ENCODE measurements at regions not wholly inside any gene's neighbourhood (a gene's known extent, or its start where the extent isn't known, plus 50 kb on each side); places are given as distances from the start of the nearest gene placed in this dataset.

GRCh38 chr10:111954386-111954785 lies 229.2 kb downstream of the GPAM start:
- no peak overlapping the region for H3K4me3 ChIP-seq
- DNase-seq (no peak), ATAC-seq (no peak)
- no peak overlapping the region for H3K27ac ChIP-seq
- H3K36me3 ChIP-seq (ENCODE audit: insufficient read depth in 1 of 2, low read depth in 1 of 2), result no peaks in the 10 kb centered on the region
- no peaks in the 10 kb centered on the region for H3K9me3 ChIP-seq
- TF ChIP-seq CTCF (IDR thresholded peaks at IDR 0.05), result no peak
- H3K27me3 ChIP-seq (ENCODE audit: insufficient read depth in 3 of 3, low read length in 2 of 3), result no peaks in the 10 kb centered on the region
- no peaks in the 10 kb centered on the region for H3K4me1 ChIP-seq
- WGBS, 3 donors, result 49 to 55% (median 52%) methylated on average over 4 of the region's 4 CpGs
- intact Hi-C loops (cut with DNase I), result no loop called here

GRCh38 chr10:111956841-111957240 lies 226.7 kb downstream of the GPAM start:
- H3K27ac ChIP-seq, result no peak overlapping the region
- ATAC-seq, result no peak
- intact Hi-C loops (cut with DNase I), result no loop called here
- H3K4me3 ChIP-seq, result no peak overlapping the region
- no peaks in the 10 kb centered on the region for H3K36me3 ChIP-seq (ENCODE audit: insufficient read depth in 1 of 2, low read depth in 1 of 2)
- no peak for DNase-seq
- no peak for TF ChIP-seq CTCF (IDR thresholded peaks at IDR 0.05)
- H3K9me3 ChIP-seq, result no peaks in the 10 kb centered on the region
- no peaks in the 10 kb centered on the region for H3K27me3 ChIP-seq (ENCODE audit: insufficient read depth in 3 of 3, low read length in 2 of 3)
- 78 to 85% (median 84%) methylated on average over 6 of the region's 6 CpGs for WGBS, 3 donors
- H3K4me1 ChIP-seq, result no peaks in the 10 kb centered on the region

GRCh38 chr10:111962951-111963350 lies 220.6 kb downstream of the GPAM start:
- intact Hi-C loops (cut with DNase I), result no loop called here

GRCh38 chr10:111967116-111967515 lies 216.4 kb downstream of the GPAM start:
- no peak for ATAC-seq
- intact Hi-C loops (cut with DNase I), result no loop called here
- H3K4me1 ChIP-seq, result no peaks in the 10 kb centered on the region
- TF ChIP-seq CTCF (IDR thresholded peaks at IDR 0.05), result no peak
- H3K27ac ChIP-seq, result no peak overlapping the region
- WGBS, 3 donors, result 78 to 81% (median 80%) methylated on average over 1 of the region's 1 CpG
- H3K36me3 ChIP-seq (ENCODE audit: insufficient read depth in 1 of 2, low read depth in 1 of 2), result no peaks in the 10 kb centered on the region
- DNase-seq, result no peak
- no peaks in the 10 kb centered on the region for H3K27me3 ChIP-seq (ENCODE audit: insufficient read depth in 3 of 3, low read length in 2 of 3)
- H3K4me3 ChIP-seq, result no peak overlapping the region
- H3K9me3 ChIP-seq, result no peaks in the 10 kb centered on the region

More at GRCh38 chr10:111962951-111963350, 220.6 kb downstream of the GPAM start:
- Histone ChIP-seq H3K27me3 (ENCODE audit: insufficient read depth in 3 of 3, low read length in 2 of 3) (no peaks in the 10 kb centered on the region), H3K4me1 (no peaks in the 10 kb centered on the region), H3K36me3 (ENCODE audit: insufficient read depth in 1 of 2, low read depth in 1 of 2) (no peaks in the 10 kb centered on the region), H3K27ac (no peak overlapping the region), H3K4me3 (no peak overlapping the region), H3K9me3 (no peaks in the 10 kb centered on the region)
- DNase-seq (no peak), ATAC-seq (no peak)
- WGBS, 3 donors, result 75 to 79% (median 77%) methylated on average over 5 of the region's 5 CpGs
- no peak for TF ChIP-seq CTCF (IDR thresholded peaks at IDR 0.05)

GRCh38 chr10:111967547-111967946 lies 216.0 kb downstream of the GPAM start:
- H3K27ac ChIP-seq, result no peak overlapping the region
- TF ChIP-seq CTCF (IDR thresholded peaks at IDR 0.05), result no peak
- intact Hi-C loops (cut with DNase I), result no loop called here
- H3K4me3 ChIP-seq, result no peak overlapping the region
- no peaks in the 10 kb centered on the region for H3K36me3 ChIP-seq (ENCODE audit: insufficient read depth in 1 of 2, low read depth in 1 of 2)
- no peaks in the 10 kb centered on the region for H3K9me3 ChIP-seq
- 96 to 97% (median 96%) methylated on average over 2 of the region's 2 CpGs for WGBS, 3 donors
- H3K4me1 ChIP-seq, result no peaks in the 10 kb centered on the region
- DNase-seq (no peak), ATAC-seq (no peak)
- no peaks in the 10 kb centered on the region for H3K27me3 ChIP-seq (ENCODE audit: insufficient read depth in 3 of 3, low read length in 2 of 3)
